ENCODE measurements at regions not wholly inside any gene's neighbourhood (a gene's known extent, or its start where the extent isn't known, plus 50 kb on each side); places are given as distances from the start of the nearest gene placed in this dataset.

- no peak for TF ChIP-seq ZNF740 (CRISPR knock-in tag; IDR thresholded peaks at IDR 0.05)
- TF ChIP-seq ZNF740 (tag; IDR thresholded peaks at IDR 0.05): no peak
- no peak for TF ChIP-seq TCF7 (IDR thresholded peaks at IDR 0.05; ENCODE audit: borderline replicate concordance)
- no peak for TF ChIP-seq NCOA4 (IDR thresholded peaks at IDR 0.05; ENCODE audit: partially characterized antibody)
- no peak for TF ChIP-seq GTF2F1 (IDR thresholded peaks at IDR 0.05; ENCODE audit: low read depth, low read length)
- no peak for TF ChIP-seq PURB (CRISPR knock-in tag; IDR thresholded peaks at IDR 0.05; ENCODE audit: low read depth)
- TF ChIP-seq YBX1 (IDR thresholded peaks at IDR 0.05): no peak
- TF ChIP-seq, protein P1, sequence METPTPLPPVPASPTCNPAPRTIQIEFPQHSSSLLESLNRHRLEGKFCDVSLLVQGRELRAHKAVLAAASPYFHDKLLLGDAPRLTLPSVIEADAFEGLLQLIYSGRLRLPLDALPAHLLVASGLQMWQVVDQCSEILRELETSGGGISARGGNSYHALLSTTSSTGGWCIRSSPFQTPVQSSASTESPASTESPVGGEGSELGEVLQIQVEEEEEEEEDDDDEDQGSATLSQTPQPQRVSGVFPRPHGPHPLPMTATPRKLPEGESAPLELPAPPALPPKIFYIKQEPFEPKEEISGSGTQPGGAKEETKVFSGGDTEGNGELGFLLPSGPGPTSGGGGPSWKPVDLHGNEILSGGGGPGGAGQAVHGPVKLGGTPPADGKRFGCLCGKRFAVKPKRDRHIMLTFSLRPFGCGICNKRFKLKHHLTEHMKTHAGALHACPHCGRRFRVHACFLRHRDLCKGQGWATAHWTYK (CRISPR knock-in tag; IDR thresholded peaks at IDR 0.05): peak; percentile 20; the same call in 1 of the 2 replicates
- TF ChIP-seq, protein P2, sequence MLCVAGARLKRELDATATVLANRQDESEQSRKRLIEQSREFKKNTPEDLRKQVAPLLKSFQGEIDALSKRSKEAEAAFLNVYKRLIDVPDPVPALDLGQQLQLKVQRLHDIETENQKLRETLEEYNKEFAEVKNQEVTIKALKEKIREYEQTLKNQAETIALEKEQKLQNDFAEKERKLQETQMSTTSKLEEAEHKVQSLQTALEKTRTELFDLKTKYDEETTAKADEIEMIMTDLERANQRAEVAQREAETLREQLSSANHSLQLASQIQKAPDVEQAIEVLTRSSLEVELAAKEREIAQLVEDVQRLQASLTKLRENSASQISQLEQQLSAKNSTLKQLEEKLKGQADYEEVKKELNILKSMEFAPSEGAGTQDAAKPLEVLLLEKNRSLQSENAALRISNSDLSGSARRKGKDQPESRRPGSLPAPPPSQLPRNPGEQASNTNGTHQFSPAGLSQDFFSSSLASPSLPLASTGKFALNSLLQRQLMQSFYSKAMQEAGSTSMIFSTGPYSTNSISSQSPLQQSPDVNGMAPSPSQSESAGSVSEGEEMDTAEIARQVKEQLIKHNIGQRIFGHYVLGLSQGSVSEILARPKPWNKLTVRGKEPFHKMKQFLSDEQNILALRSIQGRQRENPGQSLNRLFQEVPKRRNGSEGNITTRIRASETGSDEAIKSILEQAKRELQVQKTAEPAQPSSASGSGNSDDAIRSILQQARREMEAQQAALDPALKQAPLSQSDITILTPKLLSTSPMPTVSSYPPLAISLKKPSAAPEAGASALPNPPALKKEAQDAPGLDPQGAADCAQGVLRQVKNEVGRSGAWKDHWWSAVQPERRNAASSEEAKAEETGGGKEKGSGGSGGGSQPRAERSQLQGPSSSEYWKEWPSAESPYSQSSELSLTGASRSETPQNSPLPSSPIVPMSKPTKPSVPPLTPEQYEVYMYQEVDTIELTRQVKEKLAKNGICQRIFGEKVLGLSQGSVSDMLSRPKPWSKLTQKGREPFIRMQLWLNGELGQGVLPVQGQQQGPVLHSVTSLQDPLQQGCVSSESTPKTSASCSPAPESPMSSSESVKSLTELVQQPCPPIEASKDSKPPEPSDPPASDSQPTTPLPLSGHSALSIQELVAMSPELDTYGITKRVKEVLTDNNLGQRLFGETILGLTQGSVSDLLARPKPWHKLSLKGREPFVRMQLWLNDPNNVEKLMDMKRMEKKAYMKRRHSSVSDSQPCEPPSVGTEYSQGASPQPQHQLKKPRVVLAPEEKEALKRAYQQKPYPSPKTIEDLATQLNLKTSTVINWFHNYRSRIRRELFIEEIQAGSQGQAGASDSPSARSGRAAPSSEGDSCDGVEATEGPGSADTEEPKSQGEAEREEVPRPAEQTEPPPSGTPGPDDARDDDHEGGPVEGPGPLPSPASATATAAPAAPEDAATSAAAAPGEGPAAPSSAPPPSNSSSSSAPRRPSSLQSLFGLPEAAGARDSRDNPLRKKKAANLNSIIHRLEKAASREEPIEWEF (CRISPR knock-in tag; IDR thresholded peaks at IDR 0.05): peak; percentile 29; the same call in 1 of the 2 replicates
- TF ChIP-seq NRF1 (conservative IDR thresholded peaks at IDR 0.05 in 1 of 2, IDR thresholded peaks at IDR 0.05 in 1 of 2): no peak
- TF ChIP-seq JUNB (CRISPR knock-in tag; conservative IDR thresholded peaks at IDR 0.05): no peak
- TF ChIP-seq ZNF384 (IDR thresholded peaks at IDR 0.05; ENCODE audit: low read depth, low read length): no peak
- no peak for TF ChIP-seq U2AF1 (optimal IDR thresholded peaks at IDR 0.05; ENCODE audit: low read depth, low read length)
- TF ChIP-seq, protein P3, sequence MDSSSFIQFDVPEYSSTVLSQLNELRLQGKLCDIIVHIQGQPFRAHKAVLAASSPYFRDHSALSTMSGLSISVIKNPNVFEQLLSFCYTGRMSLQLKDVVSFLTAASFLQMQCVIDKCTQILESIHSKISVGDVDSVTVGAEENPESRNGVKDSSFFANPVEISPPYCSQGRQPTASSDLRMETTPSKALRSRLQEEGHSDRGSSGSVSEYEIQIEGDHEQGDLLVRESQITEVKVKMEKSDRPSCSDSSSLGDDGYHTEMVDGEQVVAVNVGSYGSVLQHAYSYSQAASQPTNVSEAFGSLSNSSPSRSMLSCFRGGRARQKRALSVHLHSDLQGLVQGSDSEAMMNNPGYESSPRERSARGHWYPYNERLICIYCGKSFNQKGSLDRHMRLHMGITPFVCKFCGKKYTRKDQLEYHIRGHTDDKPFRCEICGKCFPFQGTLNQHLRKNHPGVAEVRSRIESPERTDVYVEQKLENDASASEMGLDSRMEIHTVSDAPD (CRISPR knock-in tag; IDR thresholded peaks at IDR 0.05): 0 out of 2 replicates have a peak, but pooled peaks have one; percentile 1
- TF ChIP-seq ZNF583 (CRISPR knock-in tag; IDR thresholded peaks at IDR 0.05): peak; percentile 98
Observed at GRCh38 chr6:139446138-139446715, 71.8 kb upstream of the CITED2 start (continued).

Data from K562 (cell line).